ENCODE measurements at regions not wholly inside any gene's neighbourhood (a gene's known extent, or its start where the extent isn't known, plus 50 kb on each side); places are given as distances from the start of the nearest gene placed in this dataset.

DNA sequence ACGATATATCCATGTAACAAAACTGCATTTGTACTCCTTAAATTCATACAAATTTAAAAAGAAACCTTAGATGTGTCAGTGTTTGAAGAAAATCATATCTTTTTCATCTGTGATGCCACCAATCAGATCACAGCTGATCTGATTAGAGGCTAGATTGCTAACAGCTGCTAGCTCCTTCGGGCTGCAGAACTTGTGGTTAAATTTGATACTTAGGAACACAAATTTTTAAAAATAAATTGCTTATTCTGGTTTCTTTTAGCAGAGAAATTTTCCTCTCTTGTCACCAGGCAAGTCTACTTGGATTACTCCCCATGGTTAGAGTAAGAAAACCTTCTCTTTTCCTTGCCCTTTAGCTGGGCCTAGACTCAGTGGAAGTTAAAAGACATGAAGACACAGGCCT, 94.6 kb upstream of the RANBP6 start:
- WGBS, 2 experiments (ENCODE audit: insufficient coverage in 1 of 2, insufficient read length in 1 of 2), result 87% methylated on average over 2 of the region's 2 CpGs; no CpG with 5 or more reads in 1 of the 2 experiments
- Histone ChIP-seq H3K36me3 (ENCODE audit: control insufficient read depth, insufficient read depth, low read length) (no peaks in the 10 kb centered on the region), H3K4me1 (ENCODE audit: control insufficient read depth, insufficient read depth, low read length) (peaks cover 7% of the 10 kb centered on the region), H3K9me3 (ENCODE audit: control insufficient read depth, low read length) (no peaks in the 10 kb centered on the region), H3K27me3 (ENCODE audit: control insufficient read depth, insufficient read depth, low read length, poor library complexity, severe bottlenecking) (no peaks in the 10 kb centered on the region), H3K4me3 (ENCODE audit: low read length) (no peak overlapping the region), H3K27ac (ENCODE audit: low read depth, low read length) (no peak overlapping the region), H3K9ac (ENCODE audit: extremely low read depth, low read length, poor library complexity, severe bottlenecking) (no peak overlapping the region)
- Mint-ChIP-seq H3K36me3 (ENCODE audit: low read depth) (no peaks in the 10 kb centered on the region), H3K4me1 (peaks cover 17% of the 10 kb centered on the region), H3K9me3 (peaks cover 6% of the 10 kb centered on the region), H3K4me3 (no peak overlapping the region), H3K27me3 (ENCODE audit: insufficient read depth) (no peaks in the 10 kb centered on the region), H3K27ac (no peak overlapping the region)
- no peak for DNase-seq
- no peak for TF ChIP-seq CTCF (conservative IDR thresholded peaks at IDR 0.05)

DNA sequence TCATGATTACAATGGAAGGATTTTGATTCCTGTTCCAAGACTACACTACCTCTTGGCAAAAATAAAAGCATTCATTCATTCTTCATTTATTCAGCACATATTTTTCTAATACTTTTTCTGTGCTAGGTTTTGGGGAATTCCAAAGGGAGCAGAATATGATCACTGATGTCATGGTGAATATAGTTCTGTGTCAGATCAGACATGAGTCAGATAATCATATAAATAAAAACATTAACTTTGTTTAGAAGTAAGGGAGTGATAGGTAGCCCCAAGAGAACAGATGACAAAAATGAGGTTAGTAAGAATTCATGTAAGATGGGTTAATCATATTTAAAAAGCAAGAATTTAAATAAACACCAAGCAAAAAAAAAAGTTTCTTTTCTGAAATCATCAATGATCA, 94.1 kb upstream of the RANBP6 start:
- H3K9me3 ChIP-seq (ENCODE audit: control insufficient read depth, low read length), result no peaks in the 10 kb centered on the region
- H3K9ac ChIP-seq (ENCODE audit: extremely low read depth, low read length, poor library complexity, severe bottlenecking), result no peak overlapping the region
- Mint-ChIP-seq H3K4me1 (peaks cover 17% of the 10 kb centered on the region), H3K4me3 (no peak overlapping the region), H3K36me3 (ENCODE audit: low read depth) (no peaks in the 10 kb centered on the region), H3K27ac (no peak overlapping the region), H3K27me3 (ENCODE audit: insufficient read depth) (no peaks in the 10 kb centered on the region), H3K9me3 (peaks cover 3% of the 10 kb centered on the region)
- no peak overlapping the region for H3K27ac ChIP-seq (ENCODE audit: low read depth, low read length)
- peaks cover 7% of the 10 kb centered on the region for H3K4me1 ChIP-seq (ENCODE audit: control insufficient read depth, insufficient read depth, low read length)
- H3K4me3 ChIP-seq (ENCODE audit: low read length), result no peak overlapping the region
- no peaks in the 10 kb centered on the region for H3K36me3 ChIP-seq (ENCODE audit: control insufficient read depth, insufficient read depth, low read length)
- DNase-seq, result no peak
- no peak for TF ChIP-seq CTCF (conservative IDR thresholded peaks at IDR 0.05)
- no peaks in the 10 kb centered on the region for H3K27me3 ChIP-seq (ENCODE audit: control insufficient read depth, insufficient read depth, low read length, poor library complexity, severe bottlenecking)

DNA sequence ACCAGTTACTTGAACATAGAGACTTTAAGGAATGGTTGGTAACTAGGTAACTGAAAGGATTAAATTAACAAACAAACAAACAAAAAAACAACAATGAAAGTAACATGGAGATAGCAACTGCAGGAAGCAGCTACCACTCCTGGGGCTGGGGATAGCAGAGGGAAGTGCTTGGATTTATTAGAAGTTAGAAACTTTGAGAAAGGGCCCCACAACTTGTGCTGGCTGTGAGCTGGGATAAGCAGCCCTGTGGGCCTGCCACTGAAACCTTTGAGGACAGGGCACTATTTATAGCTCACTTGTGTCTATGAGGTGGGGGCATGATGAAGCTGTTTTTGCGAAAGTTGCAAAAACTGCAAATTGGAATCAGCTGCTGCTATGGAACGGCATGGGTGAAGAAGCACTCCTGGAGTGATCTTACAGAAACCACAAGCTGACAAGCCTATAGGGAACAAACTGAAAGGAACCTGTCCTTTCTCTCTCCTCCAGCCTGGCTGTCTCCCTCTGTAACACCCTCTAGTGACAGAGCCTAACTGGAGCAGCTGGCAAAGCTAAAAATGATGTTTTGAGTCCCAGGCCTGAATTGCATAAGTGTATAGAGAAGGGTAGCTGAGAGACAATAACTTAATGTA, 91.4 kb upstream of the RANBP6 start:
- Mint-ChIP-seq H3K9me3 (no peaks in the 10 kb centered on the region), H3K4me3 (no peak overlapping the region), H3K4me1 (peaks cover 17% of the 10 kb centered on the region), H3K27me3 (ENCODE audit: insufficient read depth) (no peaks in the 10 kb centered on the region), H3K36me3 (ENCODE audit: low read depth) (peaks cover 2% of the 10 kb centered on the region), H3K27ac (peak overlapping the region; percentile 75)
- H3K4me1 ChIP-seq (ENCODE audit: control insufficient read depth, insufficient read depth, low read length), result peaks cover 7% of the 10 kb centered on the region
- TF ChIP-seq CTCF (conservative IDR thresholded peaks at IDR 0.05), result peak; percentile 79
- peak; percentile 73 for DNase-seq
- H3K9me3 ChIP-seq (ENCODE audit: control insufficient read depth, low read length), result no peaks in the 10 kb centered on the region
- WGBS, 2 experiments (ENCODE audit: insufficient coverage in 1 of 2, insufficient read length in 1 of 2), result 54 to 55% methylated on average over 2 of the region's 2 CpGs
- no peak overlapping the region for H3K27ac ChIP-seq (ENCODE audit: low read depth, low read length)
- H3K9ac ChIP-seq (ENCODE audit: extremely low read depth, low read length, poor library complexity, severe bottlenecking), result peak overlapping the region; percentile 71
- peak overlapping the region; percentile 24 for H3K4me3 ChIP-seq (ENCODE audit: low read length)
- no peaks in the 10 kb centered on the region for H3K27me3 ChIP-seq (ENCODE audit: control insufficient read depth, insufficient read depth, low read length, poor library complexity, severe bottlenecking)
- no peaks in the 10 kb centered on the region for H3K36me3 ChIP-seq (ENCODE audit: control insufficient read depth, insufficient read depth, low read length)
